ENCODE measurements at regions not wholly inside any gene's neighbourhood (a gene's known extent, or its start where the extent isn't known, plus 50 kb on each side); places are given as distances from the start of the nearest gene placed in this dataset.
"Not testable (repeated sequence)": the region's sequence is repeated elsewhere in the genome, so short reads cannot be mapped to it uniquely, and the experiment has no call there.

GRCh38 chr5:12078286-12078685 is 174.0 kb upstream of the CTNND2 start:
- TF ChIP-seq CTCF (conservative IDR thresholded peaks at IDR 0.05; ENCODE audit: low read depth in 2 of 2) (peak; percentile 44 to 67), ZNF462 (CRISPR knock-in tag; IDR thresholded peaks at IDR 0.05) (peak; percentile 73)
- not testable (repeated sequence) for TF ChIP-seq POLR2AphosphoS5 (IDR thresholded peaks at IDR 0.05; ENCODE audit: low read depth); EZH2phosphoT487 (IDR thresholded peaks at IDR 0.05; ENCODE audit: unreplicated experiment); EZH2 (IDR thresholded peaks at IDR 0.05; ENCODE audit: low read depth, unreplicated experiment); CREB1 (CRISPR knock-in tag; IDR thresholded peaks at IDR 0.05; ENCODE audit: low read depth); JUNB (IDR thresholded peaks at IDR 0.05; ENCODE audit: unreplicated experiment); ETS1 (IDR thresholded peaks at IDR 0.05); REST (IDR thresholded peaks at IDR 0.05; ENCODE audit: unreplicated experiment); ZNF331 (CRISPR knock-in tag; IDR thresholded peaks at IDR 0.05; ENCODE audit: low read depth); ZNF114 (CRISPR knock-in tag; IDR thresholded peaks at IDR 0.05); NANOG (IDR thresholded peaks at IDR 0.05; ENCODE audit: borderline replicate concordance)

All from GM23338 (cell line).